ENCODE measurements at regions not wholly inside any gene's neighbourhood (a gene's known extent, or its start where the extent isn't known, plus 50 kb on each side); places are given as distances from the start of the nearest gene placed in this dataset.

DNA sequence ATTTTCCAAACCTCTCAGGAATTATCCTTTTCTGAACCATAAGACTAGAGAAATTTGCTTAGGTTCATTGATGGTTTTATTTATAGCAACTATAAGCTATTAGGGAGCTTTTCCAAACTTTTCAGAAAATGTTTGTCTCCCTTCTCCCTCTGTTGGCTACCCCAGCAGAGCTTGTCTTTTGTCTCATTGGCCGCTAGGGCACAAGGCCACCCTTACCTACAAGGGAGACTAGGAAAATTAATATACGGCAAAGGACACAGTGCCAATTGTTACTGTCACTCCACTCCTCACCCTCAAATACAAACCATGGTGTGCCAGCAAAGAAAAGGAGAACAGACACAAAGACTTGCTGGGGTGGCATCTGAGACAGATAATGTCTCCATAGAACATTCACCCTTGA, 471.4 kb downstream of the XPNPEP1 start:
- in situ Hi-C loops (cut with HindIII; ENCODE audit: low pct_unique_long_range_greater_than_20kb, low sequenced_read_pairs) = no loop called here
- no peak overlapping the region for H3K27ac ChIP-seq (ENCODE audit: low read length)
- no peaks in the 10 kb centered on the region for H3K36me3 ChIP-seq (ENCODE audit: control insufficient read depth, insufficient read depth, low read length)
- H3K9me3 ChIP-seq (ENCODE audit: control insufficient read depth, insufficient read depth, low read depth, low read length) = no peaks in the 10 kb centered on the region
- no peaks in the 10 kb centered on the region for H3K27me3 ChIP-seq (ENCODE audit: control insufficient read depth, insufficient read depth, low read length)
- H3K4me3 ChIP-seq (ENCODE audit: low read depth in 2 of 2, low read length in 2 of 2) = no peak overlapping the region
- TF ChIP-seq POLR2AphosphoS5 (IDR thresholded peaks at IDR 0.05; ENCODE audit: low read depth, low read length) = no peak
- TF ChIP-seq, protein P1, sequence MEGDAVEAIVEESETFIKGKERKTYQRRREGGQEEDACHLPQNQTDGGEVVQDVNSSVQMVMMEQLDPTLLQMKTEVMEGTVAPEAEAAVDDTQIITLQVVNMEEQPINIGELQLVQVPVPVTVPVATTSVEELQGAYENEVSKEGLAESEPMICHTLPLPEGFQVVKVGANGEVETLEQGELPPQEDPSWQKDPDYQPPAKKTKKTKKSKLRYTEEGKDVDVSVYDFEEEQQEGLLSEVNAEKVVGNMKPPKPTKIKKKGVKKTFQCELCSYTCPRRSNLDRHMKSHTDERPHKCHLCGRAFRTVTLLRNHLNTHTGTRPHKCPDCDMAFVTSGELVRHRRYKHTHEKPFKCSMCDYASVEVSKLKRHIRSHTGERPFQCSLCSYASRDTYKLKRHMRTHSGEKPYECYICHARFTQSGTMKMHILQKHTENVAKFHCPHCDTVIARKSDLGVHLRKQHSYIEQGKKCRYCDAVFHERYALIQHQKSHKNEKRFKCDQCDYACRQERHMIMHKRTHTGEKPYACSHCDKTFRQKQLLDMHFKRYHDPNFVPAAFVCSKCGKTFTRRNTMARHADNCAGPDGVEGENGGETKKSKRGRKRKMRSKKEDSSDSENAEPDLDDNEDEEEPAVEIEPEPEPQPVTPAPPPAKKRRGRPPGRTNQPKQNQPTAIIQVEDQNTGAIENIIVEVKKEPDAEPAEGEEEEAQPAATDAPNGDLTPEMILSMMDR (IDR thresholded peaks at IDR 0.05) = peak; percentile 29
- no peak for TF ChIP-seq SIN3A (IDR thresholded peaks at IDR 0.05; ENCODE audit: borderline replicate concordance, insufficient read depth, low read depth, low read length)
- TF ChIP-seq TCF7L2 (IDR thresholded peaks at IDR 0.05; ENCODE audit: low read depth, low read length) = no peak
- ATAC-seq = no peak
- no peak for DNase-seq (ENCODE audit: low read depth, low spot score)
- ChIA-PET CTCF (no interaction called here), POLR2A (no interaction called here)
- H3K4me1 ChIP-seq (ENCODE audit: control insufficient read depth, insufficient read depth, low read length) = no peaks in the 10 kb centered on the region
- no TSS peak for BruUV-seq (replicated peaks)
- intact Hi-C loops (cut with micrococcal nuclease; ENCODE audit: unreplicated experiment) = no loop called here

DNA sequence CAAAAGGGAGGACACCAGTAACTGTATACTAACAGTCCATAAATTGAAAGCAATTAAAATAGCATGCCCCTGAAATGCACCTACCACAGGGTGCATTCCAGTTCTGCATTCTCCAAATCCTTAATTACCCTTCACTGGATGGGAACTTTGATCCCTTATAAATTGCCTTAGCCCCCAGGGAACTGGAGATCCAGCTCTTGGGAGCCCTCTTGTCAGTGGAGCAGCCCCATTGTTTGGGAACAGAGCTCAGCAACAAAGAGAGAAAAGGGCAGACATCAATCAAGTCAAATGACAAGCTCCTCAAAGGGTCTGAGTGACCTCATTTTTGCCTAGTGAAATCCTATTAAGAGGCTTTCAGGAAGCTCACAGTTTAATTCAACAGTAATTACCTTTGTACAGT, 472.6 kb downstream of the XPNPEP1 start:
- Histone ChIP-seq H3K27me3 (ENCODE audit: control insufficient read depth, insufficient read depth, low read length) (no peaks in the 10 kb centered on the region), H3K36me3 (ENCODE audit: control insufficient read depth, insufficient read depth, low read length) (no peaks in the 10 kb centered on the region), H3K27ac (ENCODE audit: low read length) (no peak overlapping the region), H3K9me3 (ENCODE audit: control insufficient read depth, insufficient read depth, low read depth, low read length) (no peaks in the 10 kb centered on the region), H3K4me3 (ENCODE audit: low read depth in 2 of 2, low read length in 2 of 2) (no peak overlapping the region), H3K4me1 (ENCODE audit: control insufficient read depth, insufficient read depth, low read length) (no peaks in the 10 kb centered on the region)
- in situ Hi-C loops (cut with HindIII; ENCODE audit: low pct_unique_long_range_greater_than_20kb, low sequenced_read_pairs) = no loop called here
- CTCF ChIA-PET = no interaction called here
- no TSS peak for BruUV-seq (replicated peaks)
- TF ChIP-seq, protein P2, sequence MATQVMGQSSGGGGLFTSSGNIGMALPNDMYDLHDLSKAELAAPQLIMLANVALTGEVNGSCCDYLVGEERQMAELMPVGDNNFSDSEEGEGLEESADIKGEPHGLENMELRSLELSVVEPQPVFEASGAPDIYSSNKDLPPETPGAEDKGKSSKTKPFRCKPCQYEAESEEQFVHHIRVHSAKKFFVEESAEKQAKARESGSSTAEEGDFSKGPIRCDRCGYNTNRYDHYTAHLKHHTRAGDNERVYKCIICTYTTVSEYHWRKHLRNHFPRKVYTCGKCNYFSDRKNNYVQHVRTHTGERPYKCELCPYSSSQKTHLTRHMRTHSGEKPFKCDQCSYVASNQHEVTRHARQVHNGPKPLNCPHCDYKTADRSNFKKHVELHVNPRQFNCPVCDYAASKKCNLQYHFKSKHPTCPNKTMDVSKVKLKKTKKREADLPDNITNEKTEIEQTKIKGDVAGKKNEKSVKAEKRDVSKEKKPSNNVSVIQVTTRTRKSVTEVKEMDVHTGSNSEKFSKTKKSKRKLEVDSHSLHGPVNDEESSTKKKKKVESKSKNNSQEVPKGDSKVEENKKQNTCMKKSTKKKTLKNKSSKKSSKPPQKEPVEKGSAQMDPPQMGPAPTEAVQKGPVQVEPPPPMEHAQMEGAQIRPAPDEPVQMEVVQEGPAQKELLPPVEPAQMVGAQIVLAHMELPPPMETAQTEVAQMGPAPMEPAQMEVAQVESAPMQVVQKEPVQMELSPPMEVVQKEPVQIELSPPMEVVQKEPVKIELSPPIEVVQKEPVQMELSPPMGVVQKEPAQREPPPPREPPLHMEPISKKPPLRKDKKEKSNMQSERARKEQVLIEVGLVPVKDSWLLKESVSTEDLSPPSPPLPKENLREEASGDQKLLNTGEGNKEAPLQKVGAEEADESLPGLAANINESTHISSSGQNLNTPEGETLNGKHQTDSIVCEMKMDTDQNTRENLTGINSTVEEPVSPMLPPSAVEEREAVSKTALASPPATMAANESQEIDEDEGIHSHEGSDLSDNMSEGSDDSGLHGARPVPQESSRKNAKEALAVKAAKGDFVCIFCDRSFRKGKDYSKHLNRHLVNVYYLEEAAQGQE (IDR thresholded peaks at IDR 0.05; ENCODE audit: insufficient read depth in 1 of 2, low read depth in 2 of 2, low read length in 1 of 2) = no peak
- no peak for TF ChIP-seq POLR2AphosphoS5 (IDR thresholded peaks at IDR 0.05; ENCODE audit: low read depth, low read length)
- no peak for ATAC-seq
- DNase-seq (ENCODE audit: low read depth, low spot score) = no peak
- intact Hi-C loops (cut with micrococcal nuclease; ENCODE audit: unreplicated experiment) = no loop called here
- POLR2A ChIA-PET = no interaction called here

DNA sequence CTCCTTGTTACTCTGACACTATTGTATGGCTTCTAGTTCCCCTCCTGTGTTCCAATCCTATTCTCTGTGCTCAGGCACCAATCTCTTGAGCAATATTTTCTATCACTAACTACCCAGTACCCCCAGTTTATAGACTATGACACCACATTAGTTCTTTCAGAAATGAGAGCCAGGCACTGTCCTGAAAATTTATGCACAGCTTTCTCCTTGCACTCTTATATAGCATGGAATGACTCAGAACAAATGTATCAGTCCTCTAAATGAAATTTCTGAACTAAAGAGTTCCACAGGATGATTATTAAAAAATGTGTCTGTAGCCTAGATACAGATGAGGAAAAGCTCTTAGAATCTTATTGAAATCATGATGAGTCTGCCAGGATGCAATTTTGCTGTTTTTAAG, 489.9 kb downstream of the XPNPEP1 start:
- DNase-seq (ENCODE audit: low read depth, low spot score) (no peak), ATAC-seq (no peak)
- POLR2A ChIA-PET = no interaction called here
- no peak for TF ChIP-seq TCF7L2 (IDR thresholded peaks at IDR 0.05; ENCODE audit: low read depth, low read length)
- no peak for TF ChIP-seq SIN3A (IDR thresholded peaks at IDR 0.05; ENCODE audit: borderline replicate concordance, insufficient read depth, low read depth, low read length)
- TF ChIP-seq POLR2AphosphoS5 (IDR thresholded peaks at IDR 0.05; ENCODE audit: low read depth, low read length) = no peak
- TF ChIP-seq, protein P1 (IDR thresholded peaks at IDR 0.05) = no peak
- TF ChIP-seq, protein P2 (IDR thresholded peaks at IDR 0.05; ENCODE audit: insufficient read depth in 1 of 2, low read depth in 2 of 2, low read length in 1 of 2) = no peak
- in situ Hi-C loops (cut with HindIII; ENCODE audit: low pct_unique_long_range_greater_than_20kb, low sequenced_read_pairs) = no loop called here
- Histone ChIP-seq H3K27ac (ENCODE audit: low read length) (no peak overlapping the region), H3K4me1 (ENCODE audit: control insufficient read depth, insufficient read depth, low read length) (no peaks in the 10 kb centered on the region), H3K27me3 (ENCODE audit: control insufficient read depth, insufficient read depth, low read length) (no peaks in the 10 kb centered on the region), H3K9me3 (ENCODE audit: control insufficient read depth, insufficient read depth, low read depth, low read length) (no peaks in the 10 kb centered on the region), H3K4me3 (ENCODE audit: low read depth in 2 of 2, low read length in 2 of 2) (no peak overlapping the region), H3K36me3 (ENCODE audit: control insufficient read depth, insufficient read depth, low read length) (no peaks in the 10 kb centered on the region)
- CTCF ChIA-PET = no interaction called here
- intact Hi-C loops (cut with micrococcal nuclease; ENCODE audit: unreplicated experiment) = no loop called here
- no TSS peak for BruUV-seq (replicated peaks)

Data from Panc1 (cell line).